Endodermal cell (in vitro differentiated cells): ENCODE measurements at regions not wholly inside any gene's neighbourhood (a gene's known extent, or its start where the extent isn't known, plus 50 kb on each side); places are given as distances from the start of the nearest gene placed in this dataset.

Experiments
- DNase-seq: peaks from one replicate; pipeline ENCODE4 v3.0.0-alpha.2; 2017
- H3K27ac ChIP-seq: 2 replicates; pipeline ENCODE4 v1.5.1; 2013; ENCODE audit warnings: mild to moderate bottlenecking, low read depth, low read length, moderate library complexity
- H3K27me3 ChIP-seq: 2 replicates; pipeline ENCODE4 v1.6.1; 2013; ENCODE audit warnings: mild to moderate bottlenecking, low read length, moderate library complexity; ENCODE audit not compliant: insufficient read depth, control insufficient read depth, poor library complexity, severe bottlenecking
- H3K36me3 ChIP-seq: 2 replicates; pipeline ENCODE4 v1.7.0; 2013; ENCODE audit warnings: mild to moderate bottlenecking, low read length, moderate library complexity; ENCODE audit not compliant: control insufficient read depth, insufficient read depth
- H3K4me1 ChIP-seq: one replicate; pipeline ENCODE4 v1.7.0; 2013; ENCODE audit warnings: low read length; ENCODE audit not compliant: control insufficient read depth, insufficient read depth
- H3K4me3 ChIP-seq: 2 replicates; pipeline ENCODE4 v1.5.1; 2013; ENCODE audit warnings: mild to moderate bottlenecking, low read length, moderate library complexity
- H3K9ac ChIP-seq: 2 replicates; pipeline ENCODE4 v1.6.1; 2013; ENCODE audit warnings: mild to moderate bottlenecking, low read length, moderate library complexity; ENCODE audit not compliant: poor library complexity, severe bottlenecking; ENCODE audit errors: extremely low read depth
- H3K9me3 ChIP-seq: 2 replicates; pipeline ENCODE4 v1.6.1; 2013; ENCODE audit warnings: mild to moderate bottlenecking, low read length, moderate library complexity; ENCODE audit not compliant: control insufficient read depth
- H3K27ac Mint-ChIP-seq: 2 replicates; pipeline ENCODE4 v1.8.0; 2020; ENCODE audit warnings: mixed read lengths
- H3K27me3 Mint-ChIP-seq: 2 replicates; pipeline ENCODE4 v1.8.0; 2021; ENCODE audit warnings: mild to moderate bottlenecking, mixed read lengths; ENCODE audit not compliant: insufficient read depth
- H3K36me3 Mint-ChIP-seq: 2 replicates; pipeline ENCODE4 v1.8.0; 2020; ENCODE audit warnings: low read depth, mixed read lengths
- H3K4me1 Mint-ChIP-seq: 2 replicates; pipeline ENCODE4 v1.8.0; 2020; ENCODE audit warnings: mixed read lengths
- H3K4me3 Mint-ChIP-seq: 2 replicates; pipeline ENCODE4 v1.8.0; 2020; ENCODE audit warnings: mild to moderate bottlenecking, moderate library complexity, mixed read lengths
- H3K9me3 Mint-ChIP-seq: 2 replicates; pipeline ENCODE4 v1.8.0; 2020; ENCODE audit warnings: mild to moderate bottlenecking, mixed read lengths
- CTCF ChIP-seq: fragments of 200-600 bp; sonication (generic); conservative IDR thresholded peaks from 2 replicates; pipeline ENCODE4 v1.5.0; 2021; ENCODE audit warnings: antibody characterized with exemption, mild to moderate bottlenecking
- whole genome bisulfite sequencing, 2 experiments: methylation state at CpG; one replicate each; pipeline versions ENCODE4 v1.1.5 to v1.1.7; 2013; ENCODE audit warnings: missing lambda C conversion rate in 2 of 2, mixed read lengths in 1 of 2; ENCODE audit not compliant: insufficient coverage in 1 of 2, insufficient read length in 1 of 2; 5-methylcytosine and 5-hydroxymethylcytosine counted together

- H3K4me3 Mint-ChIP-seq, result no peak overlapping the region
- H3K36me3 Mint-ChIP-seq, result no peaks in the 10 kb centered on the region
- Histone ChIP-seq H3K27ac (no peak overlapping the region), H3K36me3 (no peaks in the 10 kb centered on the region), H3K9me3 (no peaks in the 10 kb centered on the region), H3K9ac (no peak overlapping the region), H3K27me3 (no peaks in the 10 kb centered on the region), H3K4me3 (no peak overlapping the region), H3K4me1 (peaks cover 4% of the 10 kb centered on the region)
- H3K9me3 Mint-ChIP-seq, result peaks cover 7% of the 10 kb centered on the region
- peaks cover 16% of the 10 kb centered on the region for H3K4me1 Mint-ChIP-seq
- TF ChIP-seq CTCF, result no peak
- H3K27me3 Mint-ChIP-seq, result peaks cover 3% of the 10 kb centered on the region
- H3K27ac Mint-ChIP-seq, result no peak overlapping the region
- DNase-seq, result no peak
- 98% methylated on average over 3 of the region's 4 CpGs; no CpG with 5 or more reads in 1 of the 2 experiments for WGBS, 2 experiments
Observed at GRCh38 chr4:173883821-173884220, 353.8 kb upstream of the HAND2 start.

- Histone ChIP-seq H3K9ac (no peak overlapping the region), H3K36me3 (no peaks in the 10 kb centered on the region), H3K4me1 (peaks cover 8% of the 10 kb centered on the region), H3K9me3 (no peaks in the 10 kb centered on the region), H3K27ac (no peak overlapping the region), H3K27me3 (no peaks in the 10 kb centered on the region), H3K4me3 (no peak overlapping the region)
- Mint-ChIP-seq H3K4me3 (no peak overlapping the region), H3K9me3 (no peaks in the 10 kb centered on the region), H3K4me1 (peaks cover 20% of the 10 kb centered on the region), H3K27me3 (no peaks in the 10 kb centered on the region), H3K27ac (no peak overlapping the region), H3K36me3 (no peaks in the 10 kb centered on the region)
- WGBS, 2 experiments, result 83% methylated on average over 1 of the region's 1 CpG; no CpG with 5 or more reads in 1 of the 2 experiments
- no peak for TF ChIP-seq CTCF
- DNase-seq, result no peak
Observed at GRCh38 chr4:173880897-173881296, 350.9 kb upstream of the HAND2 start.

GRCh38 chr4:173879509-173879908, 349.5 kb upstream of the HAND2 start:
- Mint-ChIP-seq H3K9me3 (no peaks in the 10 kb centered on the region), H3K4me3 (no peak overlapping the region), H3K36me3 (no peaks in the 10 kb centered on the region), H3K4me1 (peaks cover 20% of the 10 kb centered on the region), H3K27me3 (no peaks in the 10 kb centered on the region), H3K27ac (no peak overlapping the region)
- H3K4me3 ChIP-seq, result no peak overlapping the region
- WGBS, 2 experiments, result 98% methylated on average over 5 of the region's 5 CpGs; no CpG with 5 or more reads in 1 of the 2 experiments
- H3K36me3 ChIP-seq, result no peaks in the 10 kb centered on the region
- H3K9me3 ChIP-seq, result no peaks in the 10 kb centered on the region
- H3K27me3 ChIP-seq, result no peaks in the 10 kb centered on the region
- H3K9ac ChIP-seq, result no peak overlapping the region
- H3K27ac ChIP-seq, result no peak overlapping the region
- H3K4me1 ChIP-seq, result peaks cover 8% of the 10 kb centered on the region
- DNase-seq, result no peak
- TF ChIP-seq CTCF, result no peak
